DOHH2 (cell line): ENCODE measurements at regions not wholly inside any gene's neighbourhood (a gene's known extent, or its start where the extent isn't known, plus 50 kb on each side); places are given as distances from the start of the nearest gene placed in this dataset.

ENCODE experiments used
- EZH2phosphoT487 ChIP-seq: fragments of 200-600 bp; sonication (generic); IDR thresholded peaks from 2 replicates; pipeline ENCODE4 v1.6.1; 2017; ENCODE audit warnings: borderline replicate concordance, mild to moderate bottlenecking, antibody characterized with exemption, low read length, moderate library complexity, mixed read lengths
- TF ChIP-seq, protein P1 (sequence below): fragments of 200-600 bp; sonication (generic); IDR thresholded peaks from one replicate; pipeline ENCODE4 v1.5.1; 2014; ENCODE audit warnings: antibody characterized with exemption, mild to moderate bottlenecking, low read depth, low read length; ENCODE audit not compliant: poor library complexity, severe bottlenecking

DNA sequence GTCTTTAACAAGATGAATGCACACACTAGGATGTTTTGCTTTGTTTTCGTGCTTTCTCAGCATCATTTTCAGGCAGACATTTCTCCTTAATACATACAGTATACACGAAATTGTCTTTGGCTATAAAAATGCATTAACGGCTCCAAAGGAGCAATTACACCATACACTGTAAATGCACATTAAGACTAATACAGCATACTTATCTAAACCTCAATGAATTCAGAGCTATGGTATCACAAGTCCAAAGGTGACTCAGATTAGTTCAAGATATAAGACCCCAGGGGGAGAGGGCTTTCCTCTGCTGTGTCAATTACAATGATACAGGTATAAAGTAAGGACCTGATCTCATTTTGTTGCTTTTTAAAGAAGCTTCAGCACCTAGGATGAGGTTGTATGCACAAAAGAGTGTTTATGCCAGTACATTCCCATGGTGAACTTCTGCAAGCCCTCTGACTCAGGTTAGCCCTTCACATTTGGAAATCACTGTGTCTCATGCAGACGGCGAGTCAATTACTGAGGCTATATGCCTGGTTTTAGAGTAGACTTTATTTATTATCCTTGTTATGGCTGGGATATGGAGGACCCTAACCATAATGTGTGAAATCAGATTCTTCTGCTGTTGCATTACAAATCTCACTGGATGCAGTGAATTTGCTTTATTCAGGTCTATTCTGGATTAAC is 233.3 kb downstream of the ZNF608 start:
- TF ChIP-seq, protein P1, sequence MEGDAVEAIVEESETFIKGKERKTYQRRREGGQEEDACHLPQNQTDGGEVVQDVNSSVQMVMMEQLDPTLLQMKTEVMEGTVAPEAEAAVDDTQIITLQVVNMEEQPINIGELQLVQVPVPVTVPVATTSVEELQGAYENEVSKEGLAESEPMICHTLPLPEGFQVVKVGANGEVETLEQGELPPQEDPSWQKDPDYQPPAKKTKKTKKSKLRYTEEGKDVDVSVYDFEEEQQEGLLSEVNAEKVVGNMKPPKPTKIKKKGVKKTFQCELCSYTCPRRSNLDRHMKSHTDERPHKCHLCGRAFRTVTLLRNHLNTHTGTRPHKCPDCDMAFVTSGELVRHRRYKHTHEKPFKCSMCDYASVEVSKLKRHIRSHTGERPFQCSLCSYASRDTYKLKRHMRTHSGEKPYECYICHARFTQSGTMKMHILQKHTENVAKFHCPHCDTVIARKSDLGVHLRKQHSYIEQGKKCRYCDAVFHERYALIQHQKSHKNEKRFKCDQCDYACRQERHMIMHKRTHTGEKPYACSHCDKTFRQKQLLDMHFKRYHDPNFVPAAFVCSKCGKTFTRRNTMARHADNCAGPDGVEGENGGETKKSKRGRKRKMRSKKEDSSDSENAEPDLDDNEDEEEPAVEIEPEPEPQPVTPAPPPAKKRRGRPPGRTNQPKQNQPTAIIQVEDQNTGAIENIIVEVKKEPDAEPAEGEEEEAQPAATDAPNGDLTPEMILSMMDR: no peak
- TF ChIP-seq EZH2phosphoT487: no peak
